22Rv1 (cell line): ENCODE measurements at regions not wholly inside any gene's neighbourhood (a gene's known extent, or its start where the extent isn't known, plus 50 kb on each side); places are given as distances from the start of the nearest gene placed in this dataset.

Experiments used
- ZFX ChIP-seq: fragments of 450-650 bp; IDR thresholded peaks from 2 replicates; pipeline ENCODE4 v1.6.1; 2017; ENCODE audit warnings: antibody characterized with exemption, borderline replicate concordance
- TF ChIP-seq, protein P1 (sequence below): fragments of 450-650 bp; IDR thresholded peaks from 2 replicates; pipeline ENCODE4 v1.5.1; 2017; ENCODE audit warnings: mild to moderate bottlenecking

- TF ChIP-seq, protein P1, sequence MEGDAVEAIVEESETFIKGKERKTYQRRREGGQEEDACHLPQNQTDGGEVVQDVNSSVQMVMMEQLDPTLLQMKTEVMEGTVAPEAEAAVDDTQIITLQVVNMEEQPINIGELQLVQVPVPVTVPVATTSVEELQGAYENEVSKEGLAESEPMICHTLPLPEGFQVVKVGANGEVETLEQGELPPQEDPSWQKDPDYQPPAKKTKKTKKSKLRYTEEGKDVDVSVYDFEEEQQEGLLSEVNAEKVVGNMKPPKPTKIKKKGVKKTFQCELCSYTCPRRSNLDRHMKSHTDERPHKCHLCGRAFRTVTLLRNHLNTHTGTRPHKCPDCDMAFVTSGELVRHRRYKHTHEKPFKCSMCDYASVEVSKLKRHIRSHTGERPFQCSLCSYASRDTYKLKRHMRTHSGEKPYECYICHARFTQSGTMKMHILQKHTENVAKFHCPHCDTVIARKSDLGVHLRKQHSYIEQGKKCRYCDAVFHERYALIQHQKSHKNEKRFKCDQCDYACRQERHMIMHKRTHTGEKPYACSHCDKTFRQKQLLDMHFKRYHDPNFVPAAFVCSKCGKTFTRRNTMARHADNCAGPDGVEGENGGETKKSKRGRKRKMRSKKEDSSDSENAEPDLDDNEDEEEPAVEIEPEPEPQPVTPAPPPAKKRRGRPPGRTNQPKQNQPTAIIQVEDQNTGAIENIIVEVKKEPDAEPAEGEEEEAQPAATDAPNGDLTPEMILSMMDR: no peak
- no peak for TF ChIP-seq ZFX
Observed at GRCh38 chr3:177426878-177427495, 229.7 kb upstream of the TBL1XR1 start.
